ENCODE measurements at regions not wholly inside any gene's neighbourhood (a gene's known extent, or its start where the extent isn't known, plus 50 kb on each side); places are given as distances from the start of the nearest gene placed in this dataset.
A peak's percentile ranks its signal among the peaks of the same experiment; 100 is the strongest.
"Not testable (repeated sequence)": the region's sequence is repeated elsewhere in the genome, so short reads cannot be mapped to it uniquely, and the experiment has no call there.

GRCh38 chr5:152171888-152172287 lies 233.2 kb downstream of the NMUR2 start:
- FAIRE-seq = no peak

GRCh38 chr5:152170350-152170749 lies 234.7 kb downstream of the NMUR2 start:
- FAIRE-seq = no peak

- FAIRE-seq = no peak
Observed at GRCh38 chr5:152164860-152165259, 240.2 kb upstream of the GLRA1 start.

GRCh38 chr5:152159894-152160293 lies 235.2 kb upstream of the GLRA1 start:
- not testable (repeated sequence) for FAIRE-seq

GRCh38 chr5:152154452-152154851 lies 229.8 kb upstream of the GLRA1 start:
- FAIRE-seq = not testable (repeated sequence)

GRCh38 chr5:152151940-152152339 lies 227.3 kb upstream of the GLRA1 start:
- peak; percentile 86 for FAIRE-seq

- no peak for FAIRE-seq
Observed at GRCh38 chr5:152151113-152151512, 226.5 kb upstream of the GLRA1 start.

GRCh38 chr5:152147286-152147685 lies 222.6 kb upstream of the GLRA1 start:
- no peak for FAIRE-seq

- FAIRE-seq = no peak
Observed at GRCh38 chr5:152146566-152146965, 221.9 kb upstream of the GLRA1 start.

- FAIRE-seq = no peak
Observed at GRCh38 chr5:152144556-152144955, 219.9 kb upstream of the GLRA1 start.

- no peak for FAIRE-seq
Observed at GRCh38 chr5:152144030-152144429, 219.4 kb upstream of the GLRA1 start.

- FAIRE-seq = peak; percentile 96
Observed at GRCh38 chr5:152142840-152143469, 218.3 kb upstream of the GLRA1 start.

GRCh38 chr5:152140347-152140746 lies 215.7 kb upstream of the GLRA1 start:
- FAIRE-seq = no peak

GRCh38 chr5:152137063-152137462 lies 212.4 kb upstream of the GLRA1 start:
- no peak for FAIRE-seq

GRCh38 chr5:152136321-152136720 lies 211.7 kb upstream of the GLRA1 start:
- FAIRE-seq = no peak

- no peak for FAIRE-seq
Observed at GRCh38 chr5:152135827-152136226, 211.2 kb upstream of the GLRA1 start.

- no peak for FAIRE-seq
Observed at GRCh38 chr5:152125661-152126205, 201.1 kb upstream of the GLRA1 start.

GRCh38 chr5:152124409-152125041 lies 199.9 kb upstream of the GLRA1 start:
- no peak for FAIRE-seq

- no peak for FAIRE-seq
Observed at GRCh38 chr5:152118676-152119470, 194.2 kb upstream of the GLRA1 start.

- no peak for FAIRE-seq
Observed at GRCh38 chr5:152116934-152117333, 192.3 kb upstream of the GLRA1 start.

GRCh38 chr5:152113401-152113800 lies 188.8 kb upstream of the GLRA1 start:
- FAIRE-seq = no peak

GRCh38 chr5:152107220-152107619 lies 182.6 kb upstream of the GLRA1 start:
- no peak for FAIRE-seq

GRCh38 chr5:152106571-152106970 lies 181.9 kb upstream of the GLRA1 start:
- no peak for FAIRE-seq

- FAIRE-seq = no peak
Observed at GRCh38 chr5:152105085-152105484, 180.4 kb upstream of the GLRA1 start.

Measured in islet of Langerhans (tissue), 1 donor.